Lung (tissue), 11 donors: ENCODE measurements at regions not wholly inside any gene's neighbourhood (a gene's known extent, or its start where the extent isn't known, plus 50 kb on each side); places are given as distances from the start of the nearest gene placed in this dataset.

ENCODE experiments used
- ATAC-seq: fragments of 200-7000 bp; cut with Tn5 transposase; one replicate; pipeline ENCODE4 v1.9.1; 2020; ENCODE audit warnings: moderate number of reproducible peaks; ENCODE audit not compliant: insufficient read depth, low FRiP score
- DNase-seq, 3 donors: peaks; one replicate each; pipeline ENCODE4 v3.0.0-alpha.2; 2013 to 2017
- H3K27ac ChIP-seq, 2 donors: one replicate each; pipeline ENCODE4 v1.5.1; 2013; ENCODE audit warnings: mild to moderate bottlenecking in 2 of 2, moderate library complexity in 2 of 2, control low read depth in 1 of 2, inconsistent platforms in 1 of 2, low read depth in 1 of 2, low read length in 1 of 2
- H3K27me3 ChIP-seq, 3 donors: one replicate each; pipeline ENCODE4 v1.5.1; 2013; ENCODE audit warnings: low read length in 2 of 3; ENCODE audit not compliant: control insufficient read depth in 3 of 3, insufficient read depth in 3 of 3
- H3K36me3 ChIP-seq, 4 donors: one replicate each; pipeline ENCODE4 v1.5.1; 2013; ENCODE audit warnings: low read length in 4 of 4, mild to moderate bottlenecking in 1 of 4, moderate library complexity in 1 of 4; ENCODE audit not compliant: control insufficient read depth in 4 of 4, insufficient read depth in 4 of 4
- H3K4me1 ChIP-seq, 5 donors: one replicate each; pipeline ENCODE4 v1.5.1; 2013; ENCODE audit warnings: low read length in 5 of 5, mild to moderate bottlenecking in 2 of 5, moderate library complexity in 1 of 5; ENCODE audit not compliant: control insufficient read depth in 5 of 5, insufficient read depth in 5 of 5
- H3K4me3 ChIP-seq: one replicate; pipeline ENCODE4 v1.5.1; 2013; ENCODE audit warnings: mild to moderate bottlenecking, control low read depth, moderate library complexity
- H3K9ac ChIP-seq, 2 donors: one replicate each; pipeline ENCODE4 v1.5.1; 2013; ENCODE audit warnings: low read length in 2 of 2, control low read depth in 1 of 2; ENCODE audit not compliant: insufficient read depth in 1 of 2
- H3K9me3 ChIP-seq, 4 donors: one replicate each; pipeline ENCODE4 v1.5.1; 2013; ENCODE audit warnings: low read length in 3 of 4, mild to moderate bottlenecking in 1 of 4, moderate library complexity in 1 of 4; ENCODE audit not compliant: control insufficient read depth in 4 of 4, insufficient read depth in 3 of 4
- CTCF ChIP-seq: IDR thresholded peaks from 2 replicates; pipeline ENCODE4 v1.5.1; 2012; ENCODE audit warnings: mild to moderate bottlenecking; ENCODE audit errors: control extremely low read depth, extremely low read depth
- WGBS, 2 donors: extraction: QIAGEN DNeasy Blood & Tissue Kit; methylation state at CpG; one replicate each; pipeline ENCODE4 v1.1.7; 2013; 5-methylcytosine and 5-hydroxymethylcytosine counted together
- donor health status: control.
- donor health status: control.
- donor health status: Bipolar disorder and iron deficiency.
- donor health status: healthy.
- donor health status: DM: yes; HTN: yes; CAD: no.

- ATAC-seq, result no peak
- Histone ChIP-seq H3K36me3 (no peaks in the 10 kb centered on the region), H3K9ac (no peak overlapping the region), H3K9me3 (no peaks in the 10 kb centered on the region), H3K27ac (no peak overlapping the region), H3K4me1 (no peaks in the 10 kb centered on the region), H3K27me3 (no peaks in the 10 kb centered on the region), H3K4me3 (no peak overlapping the region)
- no peak for DNase-seq
- TF ChIP-seq CTCF, result no peak
- WGBS, 2 donors, result 87 to 90% methylated on average over 5 of the region's 5 CpGs
Observed at GRCh38 chr4:56286763-56287162, 100.5 kb downstream of the AASDH start.

- 91 to 97% methylated on average over 2 of the region's 2 CpGs for WGBS, 2 donors
- Histone ChIP-seq H3K4me1 (no peaks in the 10 kb centered on the region), H3K27me3 (no peaks in the 10 kb centered on the region), H3K36me3 (no peaks in the 10 kb centered on the region), H3K4me3 (no peak overlapping the region), H3K9ac (no peak overlapping the region), H3K9me3 (no peaks in the 10 kb centered on the region), H3K27ac (no peak overlapping the region)
- no peak for DNase-seq
- no peak for ATAC-seq
- no peak for TF ChIP-seq CTCF
Observed at GRCh38 chr4:56283375-56283774, 103.9 kb downstream of the AASDH start.

- Histone ChIP-seq H3K36me3 (no peaks in the 10 kb centered on the region), H3K4me1 (no peaks in the 10 kb centered on the region), H3K27ac (no peak overlapping the region), H3K4me3 (no peak overlapping the region), H3K9ac (no peak overlapping the region), H3K9me3 (no peaks in the 10 kb centered on the region), H3K27me3 (no peaks in the 10 kb centered on the region)
- ATAC-seq, result no peak
- TF ChIP-seq CTCF, result no peak
- 87 to 88% methylated on average over 2 of the region's 2 CpGs for WGBS, 2 donors
- DNase-seq, result no peak
Observed at GRCh38 chr4:56282004-56282403, 105.3 kb downstream of the AASDH start.

- no peak for ATAC-seq
- Histone ChIP-seq H3K9me3 (peaks cover 0 to 3% (median 0%) of the 10 kb centered on the region in 4 donors), H3K36me3 (no peaks in the 10 kb centered on the region), H3K4me1 (no peaks in the 10 kb centered on the region), H3K9ac (no peak overlapping the region), H3K27ac (no peak overlapping the region), H3K4me3 (no peak overlapping the region), H3K27me3 (no peaks in the 10 kb centered on the region)
- TF ChIP-seq CTCF, result no peak
- no peak for DNase-seq
Observed at GRCh38 chr4:56276547-56276946, 110.7 kb downstream of the AASDH start.
